HCT116 (cell line): ENCODE measurements at regions not wholly inside any gene's neighbourhood (a gene's known extent, or its start where the extent isn't known, plus 50 kb on each side); places are given as distances from the start of the nearest gene placed in this dataset.

Source experiments
- ATAC-seq: fragments of 200-7000 bp; cut with Tn5 transposase; 2 replicates; pipeline ENCODE4 v1.9.1; 2020; ENCODE audit warnings: mild to moderate bottlenecking, moderate library complexity
- BruUV-seq: library from RNA; stranded (reverse); fragments of 400-500 nt; replicated peaks from 2 replicates; lab custom pipeline; 2021; lab: Mats Ljungman, UMichigan
- CTCF ChIA-PET: fragments of 300-600 bp; sonication (Branson Sonifier 250); formaldehyde crosslinking; loops from one replicate; lab custom pipeline; 2021; ENCODE audit warnings: antibody characterized with exemption; lab: Charles Lee
- POLR2A ChIA-PET: fragments of 300-600, 350-600 bp; sonication (Branson Sonifier 250); formaldehyde crosslinking; loops from one replicate; lab custom pipeline; 2021; ENCODE audit warnings: antibody characterized with exemption; lab: Charles Lee
- RAD21 ChIA-PET, 2 experiments: fragments of 300-600 bp; sonication (Branson Sonifier 250); formaldehyde crosslinking; loops; one replicate each; lab custom pipeline; 2023; ENCODE audit warnings: low total read pairs in 2 of 2; ENCODE audit not compliant: uncharacterized antibody in 2 of 2, unreplicated experiment in 2 of 2, low non-redundant PET in 1 of 2; lab: Charles Lee
- DNase-seq: peaks from one replicate; pipeline ENCODE4 v3.0.0-alpha.2; 2010; ENCODE audit warnings: low read depth, low spot score
- H2AFZ ChIP-seq: fragments of 200-600 bp; shearing (Covaris generic), sonication (generic); 2 replicates; pipeline ENCODE4 v1.6.1; 2017; ENCODE audit warnings: low read depth, mixed run types, mixed read lengths, antibody characterized with exemption, low read length; ENCODE audit not compliant: poor library complexity, severe bottlenecking
- H3K27ac ChIP-seq: 2 replicates; pipeline ENCODE4 v1.5.1; 2012; ENCODE audit warnings: low read depth, low read length
- H3K27me3 ChIP-seq: fragments of 200-600 bp; sonication (generic); 2 replicates; pipeline ENCODE4 v1.6.1; 2016; ENCODE audit warnings: mixed run types, low read length, mixed read lengths; ENCODE audit not compliant: insufficient read depth
- H3K36me3 ChIP-seq, 2 experiments: fragments of 200-500 bp in 1 of 2; fragments of 200-600 bp in 1 of 2; sonication (Bioruptor generic) in 1 of 2; sonication (generic) in 1 of 2; 2 replicates each; pipeline versions ENCODE4 v1.5.1 to v1.6.1; 2014 to 2016; ENCODE audit warnings: low read length in 2 of 2, inconsistent platforms in 1 of 2, mixed read lengths in 1 of 2, mixed run types in 1 of 2; ENCODE audit not compliant: insufficient read depth in 2 of 2, control insufficient read depth in 1 of 2
- H3K4me1 ChIP-seq, 2 experiments: fragments of 200-600 bp in 1 of 2; sonication (generic) in 1 of 2; 2 replicates each; pipeline versions ENCODE4 v1.5.1 to v1.6.1; 2012 to 2017; ENCODE audit warnings: low read length in 2 of 2, inconsistent platforms in 1 of 2, mild to moderate bottlenecking in 1 of 2, mixed read lengths in 1 of 2, mixed run types in 1 of 2, moderate library complexity in 1 of 2; ENCODE audit not compliant: insufficient read depth in 2 of 2, control insufficient read depth in 1 of 2
- H3K4me2 ChIP-seq: fragments of 200-600 bp; sonication (generic); 2 replicates; pipeline ENCODE4 v1.6.1; 2017; ENCODE audit warnings: mixed run types, low read length, mixed read lengths
- H3K4me3 ChIP-seq, 2 experiments: fragments of 200-600 bp in 1 of 2; sonication (generic) in 1 of 2; replicated peaks in 1 of 2; 2 replicates each; pipeline ENCODE4 v1.5.1; 2011 to 2016; ENCODE audit warnings: low read length in 2 of 2, control low read depth in 1 of 2, low read depth in 1 of 2, mild to moderate bottlenecking in 1 of 2, mixed read lengths in 1 of 2, mixed run types in 1 of 2
- H3K79me2 ChIP-seq: fragments of 200-600 bp; sonication (generic); 2 replicates; pipeline ENCODE4 v1.6.1; 2017; ENCODE audit warnings: mild to moderate bottlenecking, mixed run types, low read length, moderate library complexity, mixed read lengths; ENCODE audit not compliant: insufficient read depth
- H3K9ac ChIP-seq: fragments of 200-600 bp; sonication (generic); 2 replicates; pipeline ENCODE4 v1.6.1; 2016; ENCODE audit warnings: low read length, mixed read lengths
- H3K9me2 ChIP-seq: fragments of 200-600 bp; sonication (generic), shearing (Covaris generic); 2 replicates; pipeline ENCODE4 v1.6.1; 2017; ENCODE audit warnings: mixed run types, mild to moderate bottlenecking, moderate library complexity; ENCODE audit not compliant: insufficient read depth
- H3K9me3 ChIP-seq, 2 experiments: fragments of 200-500 bp in 1 of 2; fragments of 200-600 bp in 1 of 2; sonication (Bioruptor generic) in 1 of 2; sonication (generic) in 1 of 2; 2 replicates each; pipeline ENCODE4 v1.6.1; 2014 to 2017; ENCODE audit warnings: low read length in 2 of 2, mixed read lengths in 2 of 2, inconsistent platforms in 1 of 2, low read depth in 1 of 2, mild to moderate bottlenecking in 1 of 2, mixed run types in 1 of 2, moderate library complexity in 1 of 2; ENCODE audit not compliant: control insufficient read depth in 1 of 2, insufficient read depth in 1 of 2
- H4K20me1 ChIP-seq: fragments of 200-600 bp; sonication (generic), shearing (Covaris generic); 2 replicates; pipeline ENCODE4 v1.6.1; 2017; ENCODE audit warnings: mixed run types, mild to moderate bottlenecking, moderate library complexity; ENCODE audit not compliant: insufficient read depth
- CBX3 ChIP-seq: IDR thresholded peaks from 2 replicates; pipeline ENCODE4 v1.6.1; 2012; ENCODE audit warnings: low read depth
- CTCF ChIP-seq, 3 experiments: fragments of 200-600 bp in 1 of 3; sonication (generic) in 1 of 3; IDR thresholded peaks in 2 of 3; conservative IDR thresholded peaks in 1 of 3; 2 replicates each; pipeline ENCODE4 v1.5.1; 2012 to 2017; ENCODE audit warnings: low read depth in 2 of 3, low read length in 2 of 3, antibody characterized with exemption in 1 of 3, borderline replicate concordance in 1 of 3, control low read depth in 1 of 3, mild to moderate bottlenecking in 1 of 3, mixed read lengths in 1 of 3, mixed run types in 1 of 3, moderate library complexity in 1 of 3; ENCODE audit not compliant: insufficient read depth in 1 of 3
- EZH2 ChIP-seq: fragments of 200-600 bp; sonication (generic); IDR thresholded peaks from 2 replicates; pipeline ENCODE4 v1.6.1; 2017; ENCODE audit warnings: antibody characterized with exemption, mixed run types
- EZH2phosphoT487 ChIP-seq: fragments of 200-600 bp; IDR thresholded peaks from 2 replicates; pipeline ENCODE4 v1.6.1; 2018; ENCODE audit warnings: antibody characterized with exemption, borderline replicate concordance
- FOSL1 ChIP-seq: IDR thresholded peaks from 2 replicates; pipeline ENCODE4 v1.6.1; 2012; ENCODE audit warnings: low read depth
- POLR2A ChIP-seq: IDR thresholded peaks from 2 replicates; pipeline ENCODE4 v1.7.0; 2011; ENCODE audit warnings: borderline replicate concordance; ENCODE audit not compliant: insufficient read depth, insufficient read length; ENCODE audit errors: extremely low read depth
- RAD21 ChIP-seq: IDR thresholded peaks from 2 replicates; pipeline ENCODE4 v1.6.1; 2012; ENCODE audit warnings: low read depth, mild to moderate bottlenecking
- REST ChIP-seq: IDR thresholded peaks from 2 replicates; pipeline ENCODE4 v1.6.1; 2012; ENCODE audit warnings: low read depth
- SIN3A ChIP-seq: IDR thresholded peaks from 2 replicates; pipeline ENCODE4 v1.6.1; 2012; ENCODE audit warnings: low read depth
- SP1 ChIP-seq: IDR thresholded peaks from 2 replicates; pipeline ENCODE4 v1.6.1; 2012; ENCODE audit warnings: low read depth
- SRF ChIP-seq: IDR thresholded peaks from 2 replicates; pipeline ENCODE4 v1.6.1; 2012; ENCODE audit warnings: low read depth
- TCF7L2 ChIP-seq: IDR thresholded peaks from 2 replicates; pipeline ENCODE4 v1.7.0; 2011; ENCODE audit warnings: borderline replicate concordance, inconsistent platforms; ENCODE audit not compliant: insufficient read depth, insufficient read length; ENCODE audit errors: extremely low read depth
- YY1 ChIP-seq: IDR thresholded peaks from 2 replicates; pipeline ENCODE4 v1.6.1; 2011; ENCODE audit warnings: low read length, low read depth, moderate library complexity, mild to moderate bottlenecking; ENCODE audit not compliant: insufficient replicate concordance; ENCODE audit errors: extremely low read depth
- ZBTB33 ChIP-seq: IDR thresholded peaks from 2 replicates; pipeline ENCODE4 v1.6.1; 2011; ENCODE audit warnings: mild to moderate bottlenecking, low read length, moderate library complexity; ENCODE audit not compliant: insufficient replicate concordance; ENCODE audit errors: extremely low read depth
- ZFX ChIP-seq: fragments of 450-650 bp; IDR thresholded peaks from 2 replicates; pipeline ENCODE4 v1.6.1; 2017
- ZNF274 ChIP-seq: fragments of 200-500 bp; sonication (Bioruptor generic); IDR thresholded peaks from 2 replicates; pipeline ENCODE4 v1.6.1; 2014; ENCODE audit warnings: mild to moderate bottlenecking, low read depth, low read length, inconsistent platforms
- intact Hi-C: fragments of 100-400 bp; cut with micrococcal nuclease; formaldehyde crosslinking; loops from 2 replicates; pipeline ENCODE4 v1.10.0; 2022

- TF ChIP-seq ZNF274 = no peak
- no peak for TF ChIP-seq SIN3A
- no peak for TF ChIP-seq SRF
- TF ChIP-seq CBX3 = no peak
- TF ChIP-seq TCF7L2 = no peak
- no peak for TF ChIP-seq CTCF (IDR thresholded peaks at IDR 0.05 in 2 of 3, conservative IDR thresholded peaks at IDR 0.05 in 1 of 3; ENCODE audit: borderline replicate concordance in 1 of 3, insufficient read depth in 1 of 3, low read depth in 2 of 3, low read length in 2 of 3)
- TF ChIP-seq ZFX = no peak
- no peak for TF ChIP-seq RAD21
- TF ChIP-seq POLR2A = no peak
- TF ChIP-seq FOSL1 = no peak
- TF ChIP-seq EZH2 = no peak
- TF ChIP-seq SP1 = no peak
- no peak for TF ChIP-seq EZH2phosphoT487
- no peak for TF ChIP-seq REST
- TF ChIP-seq ZBTB33 = no peak
- no peak for TF ChIP-seq YY1
- TF ChIP-seq, all 23 proteins: peak for 0
- ChIA-PET CTCF (no interaction called here), RAD21 (no interaction called here), POLR2A (no interaction called here)
- no peaks in the 10 kb centered on the region for H3K9me2 ChIP-seq
- DNase-seq (no peak), ATAC-seq (no peak)
- H3K27me3 ChIP-seq = no peaks in the 10 kb centered on the region
- no peak overlapping the region for H3K4me3 ChIP-seq
- H3K9ac ChIP-seq = no peak overlapping the region
- H3K27ac ChIP-seq = no peak overlapping the region
- no peaks in the 10 kb centered on the region for H3K79me2 ChIP-seq
- H2AFZ ChIP-seq = no peak overlapping the region
- no peak overlapping the region for H3K4me2 ChIP-seq
- no TSS peak for BruUV-seq
- no peaks in the 10 kb centered on the region for H3K36me3 ChIP-seq
- intact Hi-C loops = no loop called here
- no peaks in the 10 kb centered on the region for H3K9me3 ChIP-seq
- no peaks in the 10 kb centered on the region for H4K20me1 ChIP-seq
- no peaks in the 10 kb centered on the region for H3K4me1 ChIP-seq
Observed at GRCh38 chr13:33640832-33641231, 177.1 kb upstream of the RFC3 start.
